GM21825 (cell line): ENCODE measurements at regions not wholly inside any gene's neighbourhood (a gene's known extent, or its start where the extent isn't known, plus 50 kb on each side); places are given as distances from the start of the nearest gene placed in this dataset.

Experiments
- ATAC-seq: cut with Tn5 transposase; IDR thresholded peaks from one replicate; pipeline ENCODE4 v1.9.1; 2021; ENCODE audit warnings: mild to moderate bottlenecking, moderate library complexity; ENCODE audit not compliant: unreplicated experiment

DNA sequence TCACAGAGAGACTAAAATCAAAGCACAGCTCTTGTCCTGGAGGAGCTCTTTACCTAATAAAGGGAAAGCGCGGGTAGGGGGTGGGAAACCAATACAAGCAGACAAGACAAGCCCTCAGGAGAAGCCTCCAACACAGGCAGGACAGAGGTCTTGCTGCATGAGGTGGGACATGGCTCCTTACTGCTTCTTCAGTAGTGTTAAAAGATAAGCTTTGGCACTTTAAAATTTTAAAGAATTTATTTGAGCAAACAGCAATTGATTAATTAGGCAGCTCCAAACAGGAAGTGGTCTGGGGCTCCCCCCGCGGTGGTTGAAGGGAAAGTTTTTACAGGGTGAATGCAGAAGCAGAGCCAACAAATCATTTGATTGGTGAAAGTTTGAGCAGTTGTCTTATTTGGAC, 50.3 kb upstream of the MACC1 start:
- no peak for ATAC-seq

DNA sequence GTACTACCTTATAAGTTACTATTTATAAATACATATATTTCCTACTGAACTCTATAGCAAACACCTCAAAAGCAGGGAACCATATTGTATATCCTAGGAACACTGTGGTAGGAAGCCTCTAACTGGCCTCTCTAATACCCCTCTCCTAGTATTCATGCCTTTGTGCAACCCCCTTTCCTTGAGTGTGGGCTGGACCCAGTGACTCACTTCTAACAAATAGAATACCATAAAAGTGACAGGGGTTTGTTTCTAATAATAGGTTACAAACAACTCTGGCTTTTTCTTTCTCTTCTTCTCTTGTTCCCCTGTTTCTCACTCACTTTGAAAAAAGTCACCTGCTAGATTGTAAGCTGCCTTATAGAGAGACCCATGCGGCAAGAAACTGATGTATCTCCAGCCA, 51.6 kb upstream of the MACC1 start:
- no peak for ATAC-seq

DNA sequence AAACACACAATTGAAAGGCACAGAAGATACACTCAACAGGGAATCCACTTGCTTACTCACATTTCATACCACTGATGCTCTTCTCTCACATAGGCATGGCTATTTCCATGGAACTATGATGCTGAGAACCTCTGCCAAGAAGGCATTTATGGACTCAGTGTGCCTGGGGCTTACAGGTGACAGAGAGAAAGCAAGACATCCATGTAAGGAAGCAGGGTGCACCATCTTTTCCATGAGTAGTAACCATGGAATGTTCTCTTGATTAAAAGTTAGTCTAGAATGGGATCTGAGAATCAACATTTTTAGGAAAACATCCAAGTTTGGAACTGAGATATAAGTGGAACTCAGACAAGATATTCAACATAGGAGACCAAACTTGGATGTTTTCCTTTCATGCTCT, 52.5 kb upstream of the MACC1 start:
- no peak for ATAC-seq

DNA sequence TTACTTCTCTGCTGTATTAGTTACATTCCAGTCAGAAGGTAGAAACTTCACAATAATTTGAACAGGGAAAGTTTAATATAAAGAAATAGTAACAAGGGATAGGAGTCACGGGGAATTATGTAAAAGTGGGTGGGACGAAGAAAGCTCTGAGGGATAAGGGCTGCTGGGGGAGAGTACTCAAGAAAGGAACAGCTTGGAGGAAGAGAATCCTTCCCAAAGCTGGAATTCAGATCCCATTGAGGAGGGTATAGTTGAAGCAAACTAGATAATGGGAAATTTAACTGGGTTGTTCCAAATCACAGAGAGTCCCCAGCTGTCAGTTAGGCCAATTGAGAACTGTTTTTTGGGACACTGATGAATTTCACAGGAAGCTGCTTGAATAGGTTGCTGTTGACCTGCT, 53.2 kb upstream of the MACC1 start:
- no peak for ATAC-seq

DNA sequence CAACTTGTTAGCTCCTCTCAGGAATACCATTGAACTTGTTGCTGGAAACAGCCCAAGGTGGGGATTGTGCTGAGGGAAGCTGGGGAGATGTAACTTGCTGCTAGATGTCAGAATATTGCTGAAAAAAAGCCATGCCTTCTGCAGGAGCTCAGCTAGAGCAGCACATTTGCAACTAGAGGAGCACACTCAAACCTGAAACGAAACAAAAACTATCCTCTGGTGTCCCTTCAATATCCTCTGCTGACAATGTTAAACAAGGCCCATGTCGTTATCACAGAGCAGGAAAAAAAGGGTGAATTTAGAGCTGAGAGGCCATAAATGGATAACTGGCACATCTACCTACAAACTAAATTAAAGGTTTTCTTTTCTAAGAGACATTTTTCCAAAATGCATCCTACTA, 53.7 kb upstream of the MACC1 start:
- peak; percentile 87 for ATAC-seq

DNA sequence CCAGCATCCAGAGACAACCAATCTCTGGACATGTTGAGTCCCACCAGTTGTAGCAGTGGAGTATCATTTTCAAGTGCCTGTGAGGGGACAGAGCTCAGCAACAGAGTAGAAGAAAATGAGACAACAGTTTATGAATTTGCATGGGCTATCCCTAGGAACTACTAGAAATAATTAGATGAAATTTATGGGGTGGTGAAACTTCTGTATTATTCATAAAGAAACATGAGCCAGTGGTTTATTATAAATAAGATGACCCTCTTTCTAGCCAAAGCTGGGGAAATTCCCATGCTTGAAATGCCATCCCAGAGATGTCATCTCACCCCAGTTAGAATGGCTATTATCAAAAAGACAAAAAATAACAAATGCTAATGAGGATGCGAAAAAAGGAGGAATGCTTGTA, 55.1 kb upstream of the ITGB8 start:
- ATAC-seq: no peak

DNA sequence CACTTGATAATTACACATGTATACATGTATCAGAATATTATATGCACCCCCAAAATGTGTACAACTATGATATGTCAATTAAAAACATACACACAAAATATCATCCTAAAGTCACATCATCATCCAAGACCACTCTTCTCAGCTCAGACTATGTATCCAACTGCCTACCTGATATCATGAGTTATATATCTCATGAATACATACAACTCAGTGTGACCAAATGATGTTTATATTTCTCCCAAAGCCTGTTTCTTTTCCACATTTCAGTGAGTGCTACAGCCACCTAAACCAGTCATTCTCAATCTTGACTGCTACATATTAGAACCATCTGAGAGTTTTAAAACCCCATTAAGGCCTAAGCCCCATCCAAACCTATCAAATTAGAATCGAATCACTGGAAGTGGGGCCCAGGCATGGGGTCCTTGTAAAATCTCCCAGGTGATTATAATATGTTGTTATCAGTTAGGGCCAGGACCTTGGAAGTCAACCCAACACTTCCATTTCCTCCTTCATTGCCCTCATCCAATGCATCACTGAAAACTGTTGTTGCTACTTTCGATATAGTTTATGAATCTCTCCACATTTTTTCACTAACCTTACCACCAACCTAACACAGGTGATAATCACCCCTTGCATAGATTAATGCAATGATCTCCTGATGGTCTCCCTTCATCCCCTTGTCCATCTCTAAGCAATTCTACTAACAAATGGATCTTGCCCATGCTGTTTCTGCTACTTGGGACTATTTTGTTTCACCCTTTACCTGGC, 53.8 kb upstream of the ITGB8 start:
- no peak for ATAC-seq

DNA sequence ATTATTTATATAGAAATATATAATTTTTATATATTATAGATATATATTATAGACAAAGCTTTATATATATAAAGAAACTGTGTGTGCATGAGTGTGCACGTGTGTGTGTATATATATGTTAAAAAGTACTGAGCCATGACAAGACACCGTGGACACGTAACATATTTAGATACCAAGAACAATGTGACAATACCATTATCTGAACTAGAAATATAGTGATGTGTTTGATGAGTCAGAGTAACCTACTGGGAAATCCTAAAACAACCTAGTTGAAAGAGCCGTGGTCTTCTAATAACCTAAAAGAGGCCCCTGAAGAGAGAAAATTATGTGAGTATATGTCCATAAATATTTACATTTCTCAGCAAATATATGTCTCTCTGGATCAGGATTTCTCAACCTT, 50.7 kb upstream of the ITGB8 start:
- no peak for ATAC-seq

DNA sequence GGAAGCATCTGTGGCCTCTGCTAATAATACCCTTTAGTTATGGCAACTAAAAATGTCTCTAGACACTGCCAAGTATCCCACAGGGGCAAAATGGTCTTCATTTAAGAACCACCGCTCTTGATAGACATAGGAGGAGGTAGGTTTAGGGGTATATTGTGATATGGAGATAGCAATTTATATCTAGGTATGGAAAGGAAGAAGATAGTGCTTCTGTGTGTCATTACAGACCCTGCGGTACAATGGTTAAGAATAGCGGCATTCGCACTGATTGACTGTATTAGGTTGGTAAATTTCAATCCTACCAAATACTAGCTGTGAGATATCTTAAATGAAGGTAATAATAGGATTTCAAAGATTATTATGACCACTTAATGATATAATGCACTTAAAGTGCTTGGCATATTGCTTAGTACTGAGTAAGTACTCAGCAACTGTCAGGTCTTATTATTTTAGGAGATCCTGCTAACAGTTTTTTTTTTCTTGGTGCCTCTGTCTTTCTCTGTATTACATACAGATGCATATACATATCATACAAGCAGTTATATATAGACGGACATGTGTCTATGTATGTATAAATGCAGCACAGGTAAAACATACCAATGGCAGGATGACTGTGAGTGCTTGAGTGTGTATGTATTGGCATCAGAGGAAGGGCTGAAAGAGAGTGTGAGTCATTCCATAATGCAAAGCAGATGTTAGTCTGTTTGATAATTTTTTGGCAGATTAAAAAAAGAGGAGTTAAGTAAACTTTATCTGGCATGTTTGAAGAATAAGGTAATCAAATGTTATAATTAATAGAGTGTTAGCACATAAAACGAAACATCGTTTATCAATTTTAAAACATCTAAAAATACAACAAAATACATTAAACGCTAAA, 50.0 kb upstream of the ITGB8 start:
- no peak for ATAC-seq
